SIG-M5 treated with dmso at 0.1 percent for 504 hours (cell line): ENCODE measurements at regions not wholly inside any gene's neighbourhood (a gene's known extent, or its start where the extent isn't known, plus 50 kb on each side); places are given as distances from the start of the nearest gene placed in this dataset.
A peak's percentile ranks its signal among the peaks of the same experiment; 100 is the strongest.
"Not testable (repeated sequence)": the region's sequence is repeated elsewhere in the genome, so short reads cannot be mapped to it uniquely, and the experiment has no call there.

Experiments used
- DNase-seq: peaks from one replicate; lab custom pipeline; 2025; ENCODE audit not compliant: unreplicated experiment; lab: John Stamatoyannopoulos, UW

DNA sequence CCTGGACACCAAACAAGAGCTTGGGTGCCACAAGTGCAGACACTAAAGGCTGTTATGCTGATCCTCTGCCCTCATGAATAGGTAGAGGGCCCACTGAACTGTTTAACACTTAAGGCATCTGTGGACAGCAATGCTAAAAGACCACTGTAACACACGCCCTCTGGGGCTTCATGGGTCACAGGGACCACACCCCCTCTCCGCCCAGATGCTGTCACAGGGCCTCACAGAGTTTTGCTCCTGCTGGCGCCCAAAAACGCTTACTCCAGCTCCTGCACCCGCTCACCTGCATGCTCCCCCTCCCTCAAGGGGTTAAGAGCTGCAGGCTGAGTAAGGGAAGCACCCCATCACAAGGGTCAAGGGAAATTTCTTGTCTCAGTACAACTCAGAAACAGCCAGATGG, 141.8 kb upstream of the NUDT4 start:
- DNase-seq = no peak

DNA sequence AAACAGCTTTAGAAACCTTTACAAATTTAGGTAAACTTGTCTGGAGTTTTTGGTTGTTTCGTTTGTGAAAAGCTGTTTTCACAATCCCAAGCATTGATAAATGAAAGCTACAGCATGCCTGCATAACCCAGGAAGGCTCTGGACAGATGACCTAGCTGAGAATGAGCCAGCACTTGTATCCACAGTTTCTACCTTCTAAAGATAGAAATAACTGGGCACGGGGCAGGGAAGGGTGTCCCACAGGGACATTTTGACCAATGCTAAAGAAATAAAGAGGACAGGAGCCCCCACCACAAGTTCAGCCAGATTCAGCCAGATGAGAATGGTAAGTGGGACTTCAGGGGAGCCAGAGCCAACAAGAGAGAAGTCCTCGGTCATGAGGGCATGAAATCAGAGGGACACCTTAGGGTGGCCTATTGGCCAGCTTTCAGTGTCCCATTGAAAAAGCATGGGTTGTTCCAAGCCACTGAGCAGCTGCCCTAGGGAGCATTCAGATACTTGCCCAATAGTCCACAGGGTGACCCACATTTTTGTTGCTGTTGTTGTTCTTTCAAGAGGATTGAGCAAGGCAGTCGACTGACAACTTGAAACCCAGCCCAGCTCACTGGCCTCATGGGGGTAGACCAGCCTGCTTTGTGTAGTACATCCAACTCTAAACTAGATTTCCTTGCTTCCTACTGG, 140.3 kb upstream of the NUDT4 start:
- no peak for DNase-seq

DNA sequence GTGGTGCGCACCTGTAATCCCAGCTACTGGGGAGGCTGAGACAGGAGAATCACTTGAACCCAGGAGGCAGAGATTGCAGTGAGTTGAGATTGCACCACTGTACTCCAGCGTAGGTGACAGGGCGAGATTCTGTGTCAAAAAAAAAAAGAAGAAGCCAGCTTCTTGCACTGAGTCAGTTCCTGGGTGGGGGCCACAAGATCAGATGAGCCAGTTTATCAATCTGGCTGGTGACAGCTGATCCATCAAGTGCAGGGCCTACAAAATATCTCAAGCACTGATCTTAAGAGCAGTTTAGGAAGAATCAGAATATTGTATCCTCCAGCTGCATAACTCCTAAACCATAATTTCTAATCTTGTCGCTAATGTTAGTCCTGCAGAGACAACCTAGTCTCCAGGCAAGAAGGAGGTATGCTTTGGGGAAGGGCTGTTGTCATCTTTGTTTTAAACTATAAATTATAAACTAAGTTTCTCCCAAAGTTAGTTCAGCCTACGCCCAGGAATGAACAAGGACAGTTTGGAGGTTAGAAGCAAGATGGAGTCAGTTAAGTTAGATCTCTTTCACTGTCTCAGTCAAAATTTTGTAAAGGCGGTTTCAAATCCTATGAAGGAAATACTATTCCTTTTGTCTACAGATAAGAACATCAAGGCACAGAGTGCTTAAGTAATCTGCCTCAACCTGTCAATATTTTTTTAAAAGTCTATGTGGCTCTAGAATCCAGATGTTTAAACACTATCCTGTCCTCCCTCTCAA, 139.0 kb upstream of the NUDT4 start:
- not testable (repeated sequence) for DNase-seq

- not testable (repeated sequence) for DNase-seq
These were observed 137.9 kb upstream of the NUDT4 start for GRCh38 chr12:93239789-93240188.

GRCh38 chr12:93242154-93242972, 135.4 kb upstream of the NUDT4 start:
- DNase-seq = no peak

GRCh38 chr12:93243382-93243688, 134.4 kb upstream of the NUDT4 start:
- DNase-seq = no peak

- DNase-seq = peak; percentile 97
These were observed 133.8 kb upstream of the NUDT4 start for GRCh38 chr12:93243689-93244513.

- no peak for DNase-seq
These were observed 133.1 kb upstream of the NUDT4 start for GRCh38 chr12:93244514-93245077.

GRCh38 chr12:93245543-93245942, 132.2 kb upstream of the NUDT4 start:
- DNase-seq = no peak

DNA sequence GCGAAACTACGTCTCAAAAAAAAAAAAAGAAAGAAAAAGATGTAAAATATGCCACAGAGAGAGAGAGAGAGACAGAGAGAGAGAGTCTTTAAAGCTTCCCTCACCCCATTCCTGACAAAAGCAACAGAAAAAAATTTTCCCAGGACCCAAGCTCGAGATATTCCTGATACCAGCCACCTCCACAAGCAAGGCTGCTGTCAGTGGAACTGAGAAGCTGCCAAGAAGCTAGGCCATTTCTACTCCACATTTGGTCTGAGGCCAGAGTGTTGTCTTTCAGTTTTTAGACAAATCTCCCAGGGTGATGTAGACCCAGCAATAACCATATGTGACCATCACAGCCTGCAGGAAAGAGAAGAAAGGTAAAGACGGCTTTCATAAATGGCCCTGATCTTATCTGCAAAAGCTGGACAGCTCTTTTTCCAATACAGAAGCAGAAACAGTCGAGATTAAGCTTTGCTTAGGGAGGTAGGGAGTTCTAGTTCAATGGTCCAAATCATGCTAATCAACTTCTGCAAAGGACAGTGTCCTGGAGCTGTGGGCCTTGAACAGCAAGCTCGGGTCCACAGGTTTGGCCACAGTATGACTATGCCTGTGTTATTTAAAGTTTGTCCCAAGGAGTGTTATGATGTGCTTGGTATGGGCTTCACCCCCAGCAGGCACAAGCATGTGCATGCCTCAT, 130.3 kb upstream of the NUDT4 start:
- DNase-seq = no peak

- no peak for DNase-seq
These were observed 125.5 kb upstream of the NUDT4 start for GRCh38 chr12:93252221-93252620.

GRCh38 chr12:93254911-93255310, 122.8 kb upstream of the NUDT4 start:
- DNase-seq = no peak

DNA sequence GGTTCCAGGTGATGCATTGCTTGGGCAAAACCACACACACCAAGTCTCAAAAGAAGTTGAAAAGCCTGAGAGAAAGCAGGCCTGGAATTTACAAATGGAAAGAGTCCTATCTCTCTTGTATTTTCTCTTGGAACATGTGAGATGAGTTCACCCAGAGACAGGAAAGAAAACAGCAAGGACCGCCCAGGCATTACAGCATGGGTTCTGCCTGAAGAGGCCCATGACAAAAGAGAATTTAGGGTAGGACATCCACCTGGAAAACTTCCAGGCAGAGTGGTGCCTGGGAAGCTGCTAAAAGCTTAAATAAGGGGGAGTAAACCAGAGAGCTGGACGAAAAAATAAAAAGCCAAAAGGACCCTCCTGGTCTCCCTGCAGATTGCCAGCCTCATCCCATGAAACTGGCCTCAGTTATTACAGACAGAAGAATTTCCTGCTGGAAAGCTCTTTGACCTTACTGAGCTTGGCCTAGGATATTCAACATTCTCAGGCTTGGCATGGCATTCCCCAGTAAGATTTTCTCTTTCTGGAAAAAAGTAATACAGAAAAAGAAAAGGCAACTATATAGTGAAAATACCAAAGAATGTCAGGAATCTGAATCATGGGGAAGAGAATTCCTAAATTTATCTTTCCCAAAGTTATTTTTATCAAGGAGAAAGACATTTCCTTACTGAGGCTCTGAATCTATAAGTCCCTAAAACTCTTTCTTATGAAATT, 121.3 kb upstream of the NUDT4 start:
- no peak for DNase-seq

- no peak for DNase-seq
These were observed 116.1 kb upstream of the NUDT4 start for GRCh38 chr12:93261505-93262094.

DNA sequence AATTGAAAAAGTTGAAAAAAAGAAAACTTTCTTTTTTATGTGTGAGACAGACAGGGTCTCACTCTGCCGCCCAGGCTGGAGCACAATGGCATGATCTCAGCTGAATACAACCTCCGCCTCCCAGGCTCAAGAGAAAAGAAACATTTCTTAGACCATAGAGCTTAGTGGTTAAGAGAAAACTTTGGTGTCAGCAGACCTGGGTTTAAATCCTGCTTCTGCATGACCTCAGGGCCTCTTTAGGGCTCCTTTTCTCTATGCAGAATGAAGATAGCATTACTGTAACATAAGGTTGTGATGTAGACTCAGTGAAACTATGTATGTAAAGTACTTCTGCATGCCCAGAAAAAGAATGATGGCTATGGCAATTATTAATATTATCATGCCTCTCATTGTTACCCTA, 104.7 kb upstream of the NUDT4 start:
- no peak for DNase-seq

- no peak for DNase-seq
These were observed 103.7 kb upstream of the NUDT4 start for GRCh38 chr12:93273834-93274564.

- DNase-seq = no peak
These were observed 102.8 kb upstream of the NUDT4 start for GRCh38 chr12:93274937-93275336.

GRCh38 chr12:93275589-93275988, 102.1 kb upstream of the NUDT4 start:
- DNase-seq = no peak
